Femur (tissue), 1 donor: ENCODE measurements at regions not wholly inside any gene's neighbourhood (a gene's known extent, or its start where the extent isn't known, plus 50 kb on each side); places are given as distances from the start of the nearest gene placed in this dataset.
"Not testable (repeated sequence)": the region's sequence is repeated elsewhere in the genome, so short reads cannot be mapped to it uniquely, and the experiment has no call there.

Experiments
- DNase-seq: peaks from one replicate; pipeline ENCODE4 v3.0.0-alpha.2; 2017

GRCh38 chr2:56519806-56520205, 336.0 kb downstream of the CCDC85A start:
- no peak for DNase-seq

DNA sequence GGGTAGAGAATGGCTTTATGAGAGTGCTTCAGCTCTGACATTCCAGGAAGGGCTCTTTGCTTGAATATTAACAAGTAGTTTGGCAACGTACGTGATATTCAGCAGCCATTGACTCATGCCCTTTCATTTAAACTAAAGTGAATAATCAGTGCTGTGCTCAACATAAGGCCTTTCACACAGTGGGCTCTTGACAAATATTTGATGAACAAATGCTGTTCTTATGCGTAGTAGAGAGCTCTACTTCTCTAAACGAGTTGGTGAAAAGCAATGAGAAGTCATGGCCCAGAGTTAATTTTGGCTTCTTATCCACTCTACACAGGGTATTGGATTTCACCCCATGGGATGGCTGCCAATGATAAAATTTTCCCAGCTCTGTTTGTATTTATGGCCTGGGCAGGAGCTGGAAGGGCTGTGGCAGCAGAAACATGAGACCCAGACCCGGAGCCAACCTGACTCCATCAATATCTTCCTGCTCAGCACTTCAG, 338.9 kb downstream of the CCDC85A start:
- DNase-seq, result peak; percentile 69

- DNase-seq, result no peak
Observed at GRCh38 chr2:56523816-56524215, 340.0 kb downstream of the CCDC85A start.

GRCh38 chr2:56531668-56532420, 348.1 kb downstream of the CCDC85A start:
- DNase-seq, result no peak

GRCh38 chr2:56534321-56534720, 350.5 kb downstream of the CCDC85A start:
- no peak for DNase-seq

DNA sequence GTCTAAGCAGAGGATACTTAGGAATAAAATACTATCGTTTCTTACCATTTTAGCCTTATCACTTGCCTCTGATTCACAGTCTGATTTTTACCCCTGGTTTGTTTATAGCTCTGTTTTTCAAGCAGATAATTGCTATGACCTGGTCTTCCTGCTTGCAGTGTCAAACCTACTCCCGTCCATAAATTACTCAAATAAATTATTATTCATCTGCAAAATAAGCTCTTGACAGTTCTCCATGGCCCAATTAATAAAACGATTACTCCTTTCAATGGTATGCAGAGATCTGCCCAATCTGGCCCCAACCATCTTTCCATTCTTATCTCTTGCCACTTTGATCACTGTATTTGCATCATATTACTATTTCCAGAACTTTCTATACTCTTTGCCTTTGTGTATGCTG, 354.0 kb downstream of the CCDC85A start:
- no peak for DNase-seq

DNA sequence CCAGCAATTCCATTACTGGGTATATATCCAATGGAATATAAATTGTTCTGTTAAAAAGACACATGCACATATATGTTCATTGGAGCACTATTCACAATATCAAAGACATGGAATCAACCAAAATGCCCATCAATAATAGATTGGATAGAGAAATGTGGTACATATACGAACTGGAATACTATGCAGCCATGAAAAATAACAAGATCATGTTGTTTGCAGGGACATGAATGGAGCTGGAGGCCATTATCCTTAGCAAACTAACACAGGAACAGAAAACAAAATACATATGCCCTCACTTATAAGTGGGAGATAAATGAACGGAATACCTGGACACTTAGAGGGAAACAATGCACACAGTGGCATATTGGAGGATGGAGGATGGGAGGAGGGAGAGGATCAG, 355.8 kb downstream of the CCDC85A start:
- no peak for DNase-seq

- DNase-seq, result no peak
Observed at GRCh38 chr2:56540467-56540866, 356.7 kb downstream of the CCDC85A start.

DNA sequence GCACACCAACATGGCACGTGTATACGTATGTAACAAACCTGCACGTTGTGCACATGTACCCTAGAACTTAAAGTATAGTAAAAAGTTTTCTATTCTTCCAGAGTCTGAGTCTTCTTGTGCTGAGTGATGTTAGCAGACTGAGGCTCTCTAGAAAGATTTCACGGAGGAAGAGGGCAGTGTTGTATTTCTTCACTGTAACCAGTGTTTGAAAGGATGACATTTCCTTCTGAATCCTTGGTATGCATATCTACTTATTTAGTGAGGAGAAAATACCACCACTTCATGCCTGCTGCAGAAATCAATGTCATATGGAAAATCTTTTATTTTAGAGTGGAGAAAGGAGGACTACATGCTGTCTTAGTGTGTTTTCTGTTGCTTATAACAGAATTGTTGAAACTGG, 357.1 kb downstream of the CCDC85A start:
- no peak for DNase-seq

GRCh38 chr2:56542213-56542612, 358.4 kb downstream of the CCDC85A start:
- DNase-seq, result no peak

- DNase-seq, result no peak
Observed at GRCh38 chr2:56565143-56565542, 381.4 kb downstream of the CCDC85A start.

DNA sequence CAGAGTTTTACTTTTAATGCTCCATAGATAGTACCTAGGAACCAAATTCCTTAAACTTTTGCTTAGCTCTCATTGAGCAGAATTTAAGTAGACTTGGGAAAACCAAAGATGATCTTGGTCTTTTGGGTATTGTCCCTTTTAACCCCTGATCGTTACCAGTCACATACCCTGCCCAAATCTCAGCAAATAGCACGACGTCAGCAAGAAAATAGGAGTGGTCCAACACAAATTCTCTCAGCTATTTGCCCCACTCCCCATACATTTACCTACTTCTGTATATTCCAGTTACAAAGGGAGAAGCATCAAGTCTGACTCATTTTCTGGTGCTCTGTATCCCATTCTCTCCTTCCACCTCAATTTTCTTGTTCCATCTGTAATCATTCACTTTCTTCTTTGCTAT, 387.3 kb downstream of the CCDC85A start:
- no peak for DNase-seq

GRCh38 chr2:56576001-56576400, 392.2 kb downstream of the CCDC85A start:
- no peak for DNase-seq

DNA sequence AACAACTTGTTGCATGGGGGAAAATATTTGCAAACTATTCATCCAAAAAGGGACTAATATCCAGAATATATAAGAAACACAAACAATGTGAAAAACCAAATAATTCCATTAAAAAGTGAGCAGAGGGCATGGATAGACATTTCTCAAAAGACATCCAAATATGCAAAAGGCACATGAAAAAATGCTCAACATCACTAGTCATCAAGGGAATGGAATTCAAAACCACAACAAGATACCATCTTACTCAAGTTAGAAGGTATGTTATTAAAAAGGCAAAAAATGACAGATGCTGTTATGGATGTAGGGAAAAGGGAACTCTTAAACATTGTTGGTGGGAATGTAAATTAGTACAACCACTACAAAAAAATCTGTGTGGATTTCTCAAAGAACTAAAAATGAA, 396.5 kb downstream of the CCDC85A start:
- DNase-seq, result no peak

DNA sequence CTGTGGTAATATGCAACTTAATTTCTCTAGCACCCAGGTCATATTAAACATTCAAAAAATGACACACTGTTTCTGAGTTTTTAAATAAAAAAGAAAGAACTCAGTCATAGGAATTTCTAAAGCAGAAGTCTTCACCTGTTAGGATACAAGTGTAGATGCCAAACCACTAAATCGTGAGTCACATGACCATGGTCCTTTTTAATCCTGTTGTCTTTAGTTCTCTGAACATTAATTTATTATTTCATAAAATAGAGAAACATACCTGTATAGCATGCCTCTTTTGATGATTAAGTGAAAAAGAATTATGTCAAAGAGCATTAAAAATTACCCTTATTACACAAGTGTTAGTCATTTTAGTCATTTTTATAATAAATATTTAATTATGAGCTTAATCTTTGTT, 398.8 kb downstream of the CCDC85A start:
- DNase-seq, result no peak

DNA sequence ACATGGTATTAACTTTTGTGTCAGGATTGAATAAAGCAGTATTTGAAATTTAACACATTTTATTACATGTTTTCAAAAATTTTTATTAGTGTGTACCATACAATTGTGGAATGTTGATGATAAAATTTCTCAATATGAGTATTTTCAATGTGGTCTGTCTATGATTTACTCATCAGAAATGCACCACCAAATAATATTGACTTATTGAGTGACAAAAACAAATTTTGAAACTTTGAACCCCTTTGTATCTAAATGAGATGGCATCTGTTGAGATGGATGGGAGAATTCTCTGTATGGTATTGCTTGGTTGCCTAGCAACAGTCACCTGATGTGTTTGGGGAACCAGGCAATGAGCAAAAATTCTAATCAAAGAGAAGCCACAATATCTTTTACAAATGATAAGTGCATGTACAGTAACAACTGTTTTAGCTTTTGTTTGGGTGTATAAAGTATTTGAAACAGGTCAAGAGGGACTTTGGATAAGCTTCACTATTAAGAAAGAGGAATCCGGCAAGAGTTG, 400.1 kb downstream of the CCDC85A start:
- no peak for DNase-seq

- DNase-seq, result no peak
Observed at GRCh38 chr2:56587456-56587855, 403.7 kb downstream of the CCDC85A start.

DNA sequence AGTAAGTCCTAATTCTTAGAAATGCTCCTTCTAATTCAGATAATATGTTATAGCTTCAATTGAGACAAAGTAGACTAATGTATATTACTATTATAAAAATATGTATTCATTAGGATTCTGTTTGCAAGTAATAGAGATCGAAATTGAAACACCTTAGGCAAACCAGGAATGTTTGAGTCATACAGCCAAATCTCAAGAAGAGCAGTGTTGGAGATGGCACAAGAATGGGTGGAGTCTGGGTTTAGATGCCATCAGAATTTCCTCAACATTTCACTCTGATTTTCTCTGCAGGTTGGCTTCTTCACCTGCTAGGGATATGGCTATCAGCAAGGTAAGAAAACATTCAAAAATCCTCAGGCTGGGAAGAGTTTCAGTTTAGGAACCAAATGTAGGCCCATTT, 405.4 kb downstream of the CCDC85A start:
- no peak for DNase-seq

DNA sequence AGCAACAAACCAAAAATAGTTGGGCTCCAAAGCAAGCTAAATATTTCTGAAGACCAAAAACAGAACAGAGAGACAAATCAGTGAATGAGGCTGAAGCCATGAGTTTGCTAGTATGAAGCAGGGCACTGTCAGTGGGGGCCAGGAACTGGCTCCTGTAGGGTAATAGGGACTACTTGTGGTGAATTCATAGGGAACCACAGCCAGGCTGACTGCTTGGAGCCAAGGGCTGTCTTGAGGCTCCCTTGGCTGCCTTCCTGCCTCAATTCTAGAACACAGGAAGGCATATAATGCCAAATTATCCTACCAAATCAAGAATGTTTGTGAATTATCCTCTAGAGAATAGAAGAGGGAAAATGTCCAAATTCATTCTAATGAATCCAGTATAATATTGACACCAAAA, 406.0 kb downstream of the CCDC85A start:
- peak; percentile 28 for DNase-seq

DNA sequence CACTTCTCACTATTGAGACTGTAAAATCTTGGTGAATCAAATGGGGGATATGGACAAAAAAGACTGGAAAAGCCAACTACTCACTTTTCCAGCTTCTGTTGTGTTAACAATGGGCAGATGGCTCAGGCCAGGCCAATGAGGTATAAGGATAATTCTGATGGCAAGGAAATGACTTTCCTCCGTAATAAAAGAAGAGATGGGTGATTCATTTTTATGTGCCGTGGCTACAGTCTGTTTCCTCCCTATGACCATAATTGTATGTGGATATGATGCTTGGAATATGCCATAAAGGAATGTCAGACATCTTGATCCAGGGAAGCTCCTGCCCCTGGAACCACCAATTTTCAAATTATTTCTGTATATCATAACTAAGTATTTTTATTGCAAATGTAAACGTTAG, 406.8 kb downstream of the CCDC85A start:
- no peak for DNase-seq

GRCh38 chr2:56606086-56606485, 422.3 kb downstream of the CCDC85A start:
- not testable (repeated sequence) for DNase-seq

DNA sequence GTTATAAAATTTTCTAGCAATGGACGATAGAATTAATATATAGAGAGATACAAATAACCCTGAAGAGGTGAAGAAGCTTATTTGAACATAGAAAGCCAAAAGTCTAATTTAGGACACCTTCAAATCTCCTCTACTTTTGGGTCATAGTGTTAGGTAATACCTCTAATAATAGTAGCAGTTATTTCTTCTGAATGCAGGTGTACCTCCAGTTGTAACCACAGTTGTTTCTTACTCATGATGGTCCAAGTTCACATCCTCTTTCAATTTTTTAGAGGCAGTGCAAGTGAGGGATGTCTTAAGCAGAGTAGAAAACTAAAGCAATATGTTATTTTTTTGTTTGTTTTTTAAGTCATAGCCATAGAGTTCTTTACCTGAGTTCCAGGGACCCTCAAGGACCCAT, 429.5 kb downstream of the CCDC85A start:
- no peak for DNase-seq

DNA sequence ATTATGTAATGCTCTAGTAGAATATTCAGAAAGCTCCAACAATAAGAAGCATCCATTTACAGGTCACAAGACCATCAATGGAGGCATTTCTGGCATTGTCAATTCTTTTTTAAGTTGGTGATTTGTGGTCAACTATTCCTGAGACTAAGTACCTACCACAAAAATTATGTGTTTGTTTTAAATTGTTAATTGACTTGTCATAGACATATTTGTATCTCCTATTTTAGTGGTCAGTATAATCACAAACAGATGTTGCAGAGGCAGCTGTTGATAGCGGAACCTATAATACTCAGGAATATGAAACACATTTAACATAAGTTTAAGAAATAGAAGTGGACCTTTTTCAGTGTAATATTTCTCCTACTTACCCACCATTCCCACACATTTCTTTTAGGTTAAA, 430.1 kb downstream of the CCDC85A start:
- DNase-seq, result no peak

- no peak for DNase-seq
Observed at GRCh38 chr2:56615760-56616159, 432.0 kb downstream of the CCDC85A start.

DNA sequence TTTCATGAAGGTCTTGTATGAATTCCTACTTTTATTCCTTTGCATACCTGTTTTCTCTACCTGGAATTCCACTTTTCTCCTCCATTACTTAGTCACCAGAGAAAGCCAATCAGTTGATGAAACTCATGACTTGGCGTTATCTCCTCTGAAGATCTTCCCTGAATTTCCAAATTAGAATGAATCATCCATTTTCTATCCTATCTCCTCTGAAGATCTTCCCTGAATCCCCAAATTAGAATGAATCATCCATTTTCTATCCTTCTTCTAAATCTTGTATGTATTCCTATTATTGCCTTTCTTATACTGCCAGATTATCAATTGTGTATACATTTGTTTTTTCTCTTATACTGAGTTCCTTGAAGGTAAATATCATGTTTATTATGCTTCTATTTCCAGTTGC, 440.4 kb downstream of the CCDC85A start:
- no peak for DNase-seq
